HCT116 (cell line): ENCODE measurements at regions not wholly inside any gene's neighbourhood (a gene's known extent, or its start where the extent isn't known, plus 50 kb on each side); places are given as distances from the start of the nearest gene placed in this dataset.

ENCODE experiments used
- ATAC-seq: fragments of 200-7000 bp; cut with Tn5 transposase; 2 replicates; pipeline ENCODE4 v1.9.1; 2020; ENCODE audit warnings: mild to moderate bottlenecking, moderate library complexity
- BruUV-seq: library from RNA; stranded (reverse); fragments of 400-500 nt; replicated peaks from 2 replicates; lab custom pipeline; 2021; lab: Mats Ljungman, UMichigan
- CTCF ChIA-PET: fragments of 300-600 bp; sonication (Branson Sonifier 250); formaldehyde crosslinking; loops from one replicate; lab custom pipeline; 2021; ENCODE audit warnings: antibody characterized with exemption; lab: Charles Lee
- POLR2A ChIA-PET: fragments of 300-600, 350-600 bp; sonication (Branson Sonifier 250); formaldehyde crosslinking; loops from one replicate; lab custom pipeline; 2021; ENCODE audit warnings: antibody characterized with exemption; lab: Charles Lee
- RAD21 ChIA-PET, 2 experiments: fragments of 300-600 bp; sonication (Branson Sonifier 250); formaldehyde crosslinking; loops; one replicate each; lab custom pipeline; 2023; ENCODE audit warnings: low total read pairs in 2 of 2; ENCODE audit not compliant: uncharacterized antibody in 2 of 2, unreplicated experiment in 2 of 2, low non-redundant PET in 1 of 2; lab: Charles Lee
- DNase-seq: peaks from one replicate; pipeline ENCODE4 v3.0.0-alpha.2; 2010; ENCODE audit warnings: low read depth, low spot score
- H2AFZ ChIP-seq: fragments of 200-600 bp; shearing (Covaris generic), sonication (generic); 2 replicates; pipeline ENCODE4 v1.6.1; 2017; ENCODE audit warnings: low read depth, mixed run types, mixed read lengths, antibody characterized with exemption, low read length; ENCODE audit not compliant: poor library complexity, severe bottlenecking
- H3K27ac ChIP-seq: 2 replicates; pipeline ENCODE4 v1.5.1; 2012; ENCODE audit warnings: low read depth, low read length
- H3K27me3 ChIP-seq: fragments of 200-600 bp; sonication (generic); 2 replicates; pipeline ENCODE4 v1.6.1; 2016; ENCODE audit warnings: mixed run types, low read length, mixed read lengths; ENCODE audit not compliant: insufficient read depth
- H3K36me3 ChIP-seq, 2 experiments: fragments of 200-500 bp in 1 of 2; fragments of 200-600 bp in 1 of 2; sonication (Bioruptor generic) in 1 of 2; sonication (generic) in 1 of 2; 2 replicates each; pipeline versions ENCODE4 v1.5.1 to v1.6.1; 2014 to 2016; ENCODE audit warnings: low read length in 2 of 2, inconsistent platforms in 1 of 2, mixed read lengths in 1 of 2, mixed run types in 1 of 2; ENCODE audit not compliant: insufficient read depth in 2 of 2, control insufficient read depth in 1 of 2
- H3K4me1 ChIP-seq, 2 experiments: fragments of 200-600 bp in 1 of 2; sonication (generic) in 1 of 2; 2 replicates each; pipeline versions ENCODE4 v1.5.1 to v1.6.1; 2012 to 2017; ENCODE audit warnings: low read length in 2 of 2, inconsistent platforms in 1 of 2, mild to moderate bottlenecking in 1 of 2, mixed read lengths in 1 of 2, mixed run types in 1 of 2, moderate library complexity in 1 of 2; ENCODE audit not compliant: insufficient read depth in 2 of 2, control insufficient read depth in 1 of 2
- H3K4me2 ChIP-seq: fragments of 200-600 bp; sonication (generic); 2 replicates; pipeline ENCODE4 v1.6.1; 2017; ENCODE audit warnings: mixed run types, low read length, mixed read lengths
- H3K4me3 ChIP-seq, 2 experiments: fragments of 200-600 bp in 1 of 2; sonication (generic) in 1 of 2; replicated peaks in 1 of 2; 2 replicates each; pipeline ENCODE4 v1.5.1; 2011 to 2016; ENCODE audit warnings: low read length in 2 of 2, control low read depth in 1 of 2, low read depth in 1 of 2, mild to moderate bottlenecking in 1 of 2, mixed read lengths in 1 of 2, mixed run types in 1 of 2
- H3K79me2 ChIP-seq: fragments of 200-600 bp; sonication (generic); 2 replicates; pipeline ENCODE4 v1.6.1; 2017; ENCODE audit warnings: mild to moderate bottlenecking, mixed run types, low read length, moderate library complexity, mixed read lengths; ENCODE audit not compliant: insufficient read depth
- H3K9ac ChIP-seq: fragments of 200-600 bp; sonication (generic); 2 replicates; pipeline ENCODE4 v1.6.1; 2016; ENCODE audit warnings: low read length, mixed read lengths
- H3K9me2 ChIP-seq: fragments of 200-600 bp; sonication (generic), shearing (Covaris generic); 2 replicates; pipeline ENCODE4 v1.6.1; 2017; ENCODE audit warnings: mixed run types, mild to moderate bottlenecking, moderate library complexity; ENCODE audit not compliant: insufficient read depth
- H3K9me3 ChIP-seq, 2 experiments: fragments of 200-500 bp in 1 of 2; fragments of 200-600 bp in 1 of 2; sonication (Bioruptor generic) in 1 of 2; sonication (generic) in 1 of 2; 2 replicates each; pipeline ENCODE4 v1.6.1; 2014 to 2017; ENCODE audit warnings: low read length in 2 of 2, mixed read lengths in 2 of 2, inconsistent platforms in 1 of 2, low read depth in 1 of 2, mild to moderate bottlenecking in 1 of 2, mixed run types in 1 of 2, moderate library complexity in 1 of 2; ENCODE audit not compliant: control insufficient read depth in 1 of 2, insufficient read depth in 1 of 2
- H4K20me1 ChIP-seq: fragments of 200-600 bp; sonication (generic), shearing (Covaris generic); 2 replicates; pipeline ENCODE4 v1.6.1; 2017; ENCODE audit warnings: mixed run types, mild to moderate bottlenecking, moderate library complexity; ENCODE audit not compliant: insufficient read depth
- CBX3 ChIP-seq: IDR thresholded peaks from 2 replicates; pipeline ENCODE4 v1.6.1; 2012; ENCODE audit warnings: low read depth
- CEBPB ChIP-seq: IDR thresholded peaks from 2 replicates; pipeline ENCODE4 v1.6.1; 2012; ENCODE audit warnings: low read depth
- CTCF ChIP-seq, 3 experiments: fragments of 200-600 bp in 1 of 3; sonication (generic) in 1 of 3; IDR thresholded peaks in 2 of 3; conservative IDR thresholded peaks in 1 of 3; 2 replicates each; pipeline ENCODE4 v1.5.1; 2012 to 2017; ENCODE audit warnings: low read depth in 2 of 3, low read length in 2 of 3, antibody characterized with exemption in 1 of 3, borderline replicate concordance in 1 of 3, control low read depth in 1 of 3, mild to moderate bottlenecking in 1 of 3, mixed read lengths in 1 of 3, mixed run types in 1 of 3, moderate library complexity in 1 of 3; ENCODE audit not compliant: insufficient read depth in 1 of 3
- EGR1 ChIP-seq: IDR thresholded peaks from 2 replicates; pipeline ENCODE4 v1.6.1; 2012; ENCODE audit warnings: low read depth
- ELF1 ChIP-seq: IDR thresholded peaks from 2 replicates; pipeline ENCODE4 v1.6.1; 2012; ENCODE audit warnings: low read depth, borderline replicate concordance
- EZH2 ChIP-seq: fragments of 200-600 bp; sonication (generic); IDR thresholded peaks from 2 replicates; pipeline ENCODE4 v1.6.1; 2017; ENCODE audit warnings: antibody characterized with exemption, mixed run types
- EZH2phosphoT487 ChIP-seq: fragments of 200-600 bp; IDR thresholded peaks from 2 replicates; pipeline ENCODE4 v1.6.1; 2018; ENCODE audit warnings: antibody characterized with exemption, borderline replicate concordance
- FOSL1 ChIP-seq: IDR thresholded peaks from 2 replicates; pipeline ENCODE4 v1.6.1; 2012; ENCODE audit warnings: low read depth
- MAX ChIP-seq: IDR thresholded peaks from 2 replicates; pipeline ENCODE4 v1.6.1; 2012
- POLR2A ChIP-seq: IDR thresholded peaks from 2 replicates; pipeline ENCODE4 v1.7.0; 2011; ENCODE audit warnings: borderline replicate concordance; ENCODE audit not compliant: insufficient read depth, insufficient read length; ENCODE audit errors: extremely low read depth
- POLR2AphosphoS5 ChIP-seq: IDR thresholded peaks from 2 replicates; pipeline ENCODE4 v1.6.1; 2011; ENCODE audit warnings: mild to moderate bottlenecking, low read depth, low read length, moderate library complexity
- RAD21 ChIP-seq: IDR thresholded peaks from 2 replicates; pipeline ENCODE4 v1.6.1; 2012; ENCODE audit warnings: low read depth, mild to moderate bottlenecking
- REST ChIP-seq: IDR thresholded peaks from 2 replicates; pipeline ENCODE4 v1.6.1; 2012; ENCODE audit warnings: low read depth
- SIN3A ChIP-seq: IDR thresholded peaks from 2 replicates; pipeline ENCODE4 v1.6.1; 2012; ENCODE audit warnings: low read depth
- SRF ChIP-seq: IDR thresholded peaks from 2 replicates; pipeline ENCODE4 v1.6.1; 2012; ENCODE audit warnings: low read depth
- TCF7L2 ChIP-seq: IDR thresholded peaks from 2 replicates; pipeline ENCODE4 v1.7.0; 2011; ENCODE audit warnings: borderline replicate concordance, inconsistent platforms; ENCODE audit not compliant: insufficient read depth, insufficient read length; ENCODE audit errors: extremely low read depth
- YY1 ChIP-seq: IDR thresholded peaks from 2 replicates; pipeline ENCODE4 v1.6.1; 2011; ENCODE audit warnings: low read length, low read depth, moderate library complexity, mild to moderate bottlenecking; ENCODE audit not compliant: insufficient replicate concordance; ENCODE audit errors: extremely low read depth
- ZBTB33 ChIP-seq: IDR thresholded peaks from 2 replicates; pipeline ENCODE4 v1.6.1; 2011; ENCODE audit warnings: mild to moderate bottlenecking, low read length, moderate library complexity; ENCODE audit not compliant: insufficient replicate concordance; ENCODE audit errors: extremely low read depth
- ZFX ChIP-seq: fragments of 450-650 bp; IDR thresholded peaks from 2 replicates; pipeline ENCODE4 v1.6.1; 2017
- ZNF274 ChIP-seq: fragments of 200-500 bp; sonication (Bioruptor generic); IDR thresholded peaks from 2 replicates; pipeline ENCODE4 v1.6.1; 2014; ENCODE audit warnings: mild to moderate bottlenecking, low read depth, low read length, inconsistent platforms
- intact Hi-C: fragments of 100-400 bp; cut with micrococcal nuclease; formaldehyde crosslinking; loops from 2 replicates; pipeline ENCODE4 v1.10.0; 2022

GRCh38 chr2:52968043-52968442 lies 799.6 kb upstream of the CHAC2 start:
- RAD21 ChIA-PET = no interaction called here
- TF ChIP-seq YY1 (no peak), SIN3A (no peak), SRF (no peak), ZFX (no peak), MAX (no peak), CTCF (IDR thresholded peaks at IDR 0.05 in 2 of 3, conservative IDR thresholded peaks at IDR 0.05 in 1 of 3; ENCODE audit: borderline replicate concordance in 1 of 3, insufficient read depth in 1 of 3, low read depth in 2 of 3, low read length in 2 of 3) (no peak), REST (no peak), EZH2phosphoT487 (no peak), RAD21 (no peak), POLR2AphosphoS5 (no peak), EZH2 (no peak), POLR2A (no peak), EGR1 (no peak), TCF7L2 (no peak), CEBPB (no peak), FOSL1 (no peak), ZNF274 (no peak), CBX3 (no peak), ZBTB33 (no peak), ELF1 (no peak)
- Histone ChIP-seq H3K9me2 (no peaks in the 10 kb centered on the region), H3K27me3 (no peaks in the 10 kb centered on the region), H3K4me3 (no peak overlapping the region), H4K20me1 (no peaks in the 10 kb centered on the region), H3K4me2 (no peak overlapping the region), H3K36me3 (no peaks in the 10 kb centered on the region), H3K27ac (no peak overlapping the region), H3K9ac (no peak overlapping the region), H3K79me2 (no peaks in the 10 kb centered on the region), H3K9me3 (no peaks in the 10 kb centered on the region), H3K4me1 (no peaks in the 10 kb centered on the region), H2AFZ (no peak overlapping the region)
- CTCF ChIA-PET = no interaction called here
- BruUV-seq = no TSS peak
- DNase-seq = no peak
- no peak for ATAC-seq
- POLR2A ChIA-PET = no interaction called here
- intact Hi-C loops = no loop called here
